Endothelial cell of umbilical vein (primary cell): ENCODE measurements at regions not wholly inside any gene's neighbourhood (a gene's known extent, or its start where the extent isn't known, plus 50 kb on each side); places are given as distances from the start of the nearest gene placed in this dataset.

Source experiments
- BruUV-seq: library from RNA; stranded (reverse); fragments of 400-500 nt; replicated peaks from 2 replicates; lab custom pipeline; 2021; lab: Mats Ljungman, UMichigan
- CTCF ChIA-PET: fragments of 300-600, 350-600 bp; sonication (Branson Sonifier 250); formaldehyde crosslinking; loops from one replicate; lab custom pipeline; 2021; ENCODE audit warnings: antibody characterized with exemption, inconsistent platforms; lab: Charles Lee
- POLR2A ChIA-PET: fragments of 300-600, 350-600 bp; sonication (Branson Sonifier 250); formaldehyde crosslinking; loops from one replicate; lab custom pipeline; 2021; ENCODE audit warnings: antibody characterized with exemption, inconsistent platforms; lab: Charles Lee
- DNase-seq: peaks from one replicate; pipeline ENCODE4 v3.0.0-alpha.2; 2011; ENCODE audit warnings: low read depth, low spot score
- FAIRE-seq: peaks from 2 replicates; lab custom pipeline; 2011; peaks lifted over from hg19 to GRCh38; lab: Jason Lieb, UNC
- H2AFZ ChIP-seq: 2 replicates; pipeline ENCODE4 v1.6.0; 2012; ENCODE audit warnings: low read depth, low read length, control low read depth, inconsistent platforms
- H3K27ac ChIP-seq: 2 replicates; pipeline ENCODE4 v1.5.1; 2011; ENCODE audit warnings: low read depth, mild to moderate bottlenecking, control low read depth, low read length, moderate library complexity; ENCODE audit not compliant: insufficient read depth
- H3K27me3 ChIP-seq, 2 experiments: 2 replicates each; pipeline versions ENCODE4 v1.6.0 to v1.6.1; 2011; ENCODE audit warnings: low read length in 2 of 2, mixed read lengths in 1 of 2; ENCODE audit not compliant: control insufficient read depth in 2 of 2, insufficient read depth in 2 of 2
- H3K36me3 ChIP-seq, 2 experiments: 2 replicates in 1 of 2; 3 replicates in 1 of 2; pipeline ENCODE4 v1.5.1; 2011; ENCODE audit warnings: low read length in 2 of 2, mild to moderate bottlenecking in 1 of 2, moderate library complexity in 1 of 2; ENCODE audit not compliant: control insufficient read depth in 2 of 2, insufficient read depth in 2 of 2; ENCODE audit errors: extremely low read depth in 1 of 2
- H3K4me1 ChIP-seq: 3 replicates; pipeline ENCODE4 v1.5.1; 2011; ENCODE audit warnings: mild to moderate bottlenecking, low read length; ENCODE audit not compliant: control insufficient read depth, insufficient read depth; ENCODE audit errors: extremely low read depth
- H3K4me2 ChIP-seq: 2 replicates; pipeline ENCODE4 v1.6.1; 2011; ENCODE audit warnings: low read length, control low read depth, mixed read lengths; ENCODE audit not compliant: insufficient read depth
- H3K4me3 ChIP-seq, 3 experiments: fragments of 200-600 bp in 1 of 3; sonication (generic), shearing (Covaris generic) in 1 of 3; replicated peaks in 1 of 3; 2 replicates each; pipeline ENCODE4 v1.5.1; 2011 to 2016; ENCODE audit warnings: control low read depth in 3 of 3, low read length in 3 of 3, mild to moderate bottlenecking in 2 of 3, inconsistent platforms in 1 of 3, low read depth in 1 of 3, moderate library complexity in 1 of 3; ENCODE audit not compliant: insufficient read depth in 1 of 3
- H3K79me2 ChIP-seq: 2 replicates; pipeline ENCODE4 v1.6.0; 2012; ENCODE audit warnings: low read length, inconsistent platforms; ENCODE audit not compliant: control insufficient read depth, insufficient read depth
- H3K9ac ChIP-seq: replicated peaks from 2 replicates; pipeline ENCODE3; 2011; ENCODE audit warnings: low read length, control low read depth; ENCODE audit not compliant: insufficient read depth; ENCODE audit errors: extremely low read depth
- H3K9me1 ChIP-seq: replicated peaks from 3 replicates; pipeline ENCODE4 v1.6.0; 2011; ENCODE audit warnings: mild to moderate bottlenecking, low read length; ENCODE audit not compliant: control insufficient read depth, insufficient read depth; ENCODE audit errors: extremely low read depth
- H3K9me3 ChIP-seq: replicated peaks from 2 replicates; pipeline ENCODE4 v1.5.1; 2012; ENCODE audit warnings: low read length, inconsistent platforms; ENCODE audit not compliant: control insufficient read depth, insufficient read depth
- H4K20me1 ChIP-seq: replicated peaks from 2 replicates; pipeline ENCODE3; 2011; ENCODE audit warnings: mild to moderate bottlenecking, low read length; ENCODE audit not compliant: control insufficient read depth, insufficient read depth; ENCODE audit errors: extremely low read depth
- CTCF ChIP-seq, 2 donors: IDR thresholded peaks; 1 replicate in 1 of 2; 2 replicates in 1 of 2; pipeline ENCODE4 v1.5.1; 2011; ENCODE audit warnings: low read length in 2 of 2, mild to moderate bottlenecking in 2 of 2, moderate library complexity in 2 of 2, control low read depth in 1 of 2, inconsistent platforms in 1 of 2, low read depth in 1 of 2; ENCODE audit not compliant: insufficient read depth in 1 of 2; ENCODE audit errors: extremely low read depth in 1 of 2
- EZH2 ChIP-seq: IDR thresholded peaks from 2 replicates; pipeline ENCODE4 v1.6.1; 2012; ENCODE audit warnings: borderline replicate concordance, low read depth, mild to moderate bottlenecking, moderate library complexity, low read length, inconsistent platforms; ENCODE audit not compliant: severe bottlenecking
- FOS ChIP-seq: IDR thresholded peaks from 2 replicates; pipeline ENCODE4 v1.6.1; 2011; ENCODE audit warnings: mild to moderate bottlenecking, low read length, moderate library complexity, borderline replicate concordance; ENCODE audit not compliant: insufficient read depth
- GATA2 ChIP-seq: IDR thresholded peaks from 2 replicates; pipeline ENCODE4 v1.7.0; 2011; ENCODE audit warnings: low read depth, mild to moderate bottlenecking, moderate library complexity, mixed read lengths, low read length; ENCODE audit not compliant: insufficient read length, insufficient read depth
- MAX ChIP-seq: IDR thresholded peaks from 2 replicates; pipeline ENCODE4 v1.6.1; 2011; ENCODE audit not compliant: insufficient read depth, insufficient read length
- MYC ChIP-seq: IDR thresholded peaks from one replicate; pipeline ENCODE4 v1.6.1; 2011; ENCODE audit warnings: mild to moderate bottlenecking, low read depth, low read length
- POLR2A ChIP-seq: IDR thresholded peaks from 2 replicates; pipeline ENCODE4 v1.6.1; 2012; ENCODE audit warnings: low read depth, mild to moderate bottlenecking, control low read depth, low read length
- dilution Hi-C: fragments of 300-500 bp; cut with MboI; formaldehyde crosslinking; loops from one replicate; pipeline ENCODE4 v1.15.0; 2019; ENCODE audit warnings: low sequenced_read_pairs; ENCODE audit not compliant: extremely low pct_ligation_motif_present
- intact Hi-C: fragments of 100-400 bp; cut with micrococcal nuclease; formaldehyde crosslinking; loops from one replicate; pipeline ENCODE4 v1.10.0; 2022

GRCh38 chr10:20616918-20617810 lies 279.9 kb downstream of the NEBL start:
- H3K4me3 ChIP-seq, result no peak overlapping the region
- H3K4me2 ChIP-seq, result no peak overlapping the region
- dilution Hi-C loops, result no loop called here
- ChIA-PET CTCF (no interaction called here), POLR2A (no interaction called here)
- no peak overlapping the region for H2AFZ ChIP-seq
- no TSS peak for BruUV-seq
- H3K27me3 ChIP-seq, result no peaks in the 10 kb centered on the region
- no peak for TF ChIP-seq EZH2
- no peak for TF ChIP-seq FOS
- no peak overlapping the region for H3K9ac ChIP-seq
- no peak for DNase-seq
- intact Hi-C loops, result no loop called here
- H3K27ac ChIP-seq, result no peak overlapping the region
- no peaks in the 10 kb centered on the region for H3K4me1 ChIP-seq
- no peaks in the 10 kb centered on the region for H3K79me2 ChIP-seq
- peaks cover 2% of the 10 kb centered on the region for H3K9me3 ChIP-seq
- no peak for FAIRE-seq
- H4K20me1 ChIP-seq, result no peaks in the 10 kb centered on the region
- H3K9me1 ChIP-seq, result no peaks in the 10 kb centered on the region
- H3K36me3 ChIP-seq, result no peaks in the 10 kb centered on the region

- no peak for TF ChIP-seq MYC
- TF ChIP-seq MAX, result no peak
- no peak for TF ChIP-seq CTCF (IDR thresholded peaks at IDR 0.05; ENCODE audit: extremely low read depth in 1 of 2, insufficient read depth in 1 of 2, low read depth in 1 of 2, low read length in 2 of 2)
- TF ChIP-seq GATA2, result no peak
- TF ChIP-seq POLR2A, result no peak
- no peak for TF ChIP-seq EZH2
- TF ChIP-seq FOS, result no peak
- Histone ChIP-seq H4K20me1 (no peaks in the 10 kb centered on the region), H3K36me3 (no peaks in the 10 kb centered on the region), H3K9me3 (peaks cover 2% of the 10 kb centered on the region), H3K4me2 (no peak overlapping the region), H3K9ac (no peak overlapping the region), H3K9me1 (no peaks in the 10 kb centered on the region), H3K79me2 (no peaks in the 10 kb centered on the region), H3K4me1 (no peaks in the 10 kb centered on the region), H2AFZ (no peak overlapping the region), H3K27me3 (no peaks in the 10 kb centered on the region), H3K4me3 (no peak overlapping the region), H3K27ac (no peak overlapping the region)
- FAIRE-seq (no peak), DNase-seq (no peak)
- dilution Hi-C loops, result no loop called here
- POLR2A ChIA-PET, result no interaction called here
- BruUV-seq, result no TSS peak
- CTCF ChIA-PET, result no interaction called here
- intact Hi-C loops, result no loop called here
These were observed 280.9 kb downstream of the NEBL start for GRCh38 chr10:20616056-20616671.
